HCT116 (cell line): ENCODE measurements at regions not wholly inside any gene's neighbourhood (a gene's known extent, or its start where the extent isn't known, plus 50 kb on each side); places are given as distances from the start of the nearest gene placed in this dataset.

ENCODE experiments used
- ATAC-seq: fragments of 200-7000 bp; cut with Tn5 transposase; 2 replicates; pipeline ENCODE4 v1.9.1; 2020; ENCODE audit warnings: mild to moderate bottlenecking, moderate library complexity
- BruUV-seq: library from RNA; stranded (reverse); fragments of 400-500 nt; replicated peaks from 2 replicates; lab custom pipeline; 2021; lab: Mats Ljungman, UMichigan
- CTCF ChIA-PET: fragments of 300-600 bp; sonication (Branson Sonifier 250); formaldehyde crosslinking; loops from one replicate; lab custom pipeline; 2021; ENCODE audit warnings: antibody characterized with exemption; lab: Charles Lee
- POLR2A ChIA-PET: fragments of 300-600, 350-600 bp; sonication (Branson Sonifier 250); formaldehyde crosslinking; loops from one replicate; lab custom pipeline; 2021; ENCODE audit warnings: antibody characterized with exemption; lab: Charles Lee
- RAD21 ChIA-PET, 2 experiments: fragments of 300-600 bp; sonication (Branson Sonifier 250); formaldehyde crosslinking; loops; one replicate each; lab custom pipeline; 2023; ENCODE audit warnings: low total read pairs in 2 of 2; ENCODE audit not compliant: uncharacterized antibody in 2 of 2, unreplicated experiment in 2 of 2, low non-redundant PET in 1 of 2; lab: Charles Lee
- DNase-seq: peaks from one replicate; pipeline ENCODE4 v3.0.0-alpha.2; 2010; ENCODE audit warnings: low read depth, low spot score
- H2AFZ ChIP-seq: fragments of 200-600 bp; shearing (Covaris generic), sonication (generic); 2 replicates; pipeline ENCODE4 v1.6.1; 2017; ENCODE audit warnings: low read depth, mixed run types, mixed read lengths, antibody characterized with exemption, low read length; ENCODE audit not compliant: poor library complexity, severe bottlenecking
- H3K27ac ChIP-seq: 2 replicates; pipeline ENCODE4 v1.5.1; 2012; ENCODE audit warnings: low read depth, low read length
- H3K27me3 ChIP-seq: fragments of 200-600 bp; sonication (generic); 2 replicates; pipeline ENCODE4 v1.6.1; 2016; ENCODE audit warnings: mixed run types, low read length, mixed read lengths; ENCODE audit not compliant: insufficient read depth
- H3K36me3 ChIP-seq, 2 experiments: fragments of 200-500 bp in 1 of 2; fragments of 200-600 bp in 1 of 2; sonication (Bioruptor generic) in 1 of 2; sonication (generic) in 1 of 2; 2 replicates each; pipeline versions ENCODE4 v1.5.1 to v1.6.1; 2014 to 2016; ENCODE audit warnings: low read length in 2 of 2, inconsistent platforms in 1 of 2, mixed read lengths in 1 of 2, mixed run types in 1 of 2; ENCODE audit not compliant: insufficient read depth in 2 of 2, control insufficient read depth in 1 of 2
- H3K4me1 ChIP-seq, 2 experiments: fragments of 200-600 bp in 1 of 2; sonication (generic) in 1 of 2; 2 replicates each; pipeline versions ENCODE4 v1.5.1 to v1.6.1; 2012 to 2017; ENCODE audit warnings: low read length in 2 of 2, inconsistent platforms in 1 of 2, mild to moderate bottlenecking in 1 of 2, mixed read lengths in 1 of 2, mixed run types in 1 of 2, moderate library complexity in 1 of 2; ENCODE audit not compliant: insufficient read depth in 2 of 2, control insufficient read depth in 1 of 2
- H3K4me2 ChIP-seq: fragments of 200-600 bp; sonication (generic); 2 replicates; pipeline ENCODE4 v1.6.1; 2017; ENCODE audit warnings: mixed run types, low read length, mixed read lengths
- H3K4me3 ChIP-seq, 2 experiments: fragments of 200-600 bp in 1 of 2; sonication (generic) in 1 of 2; replicated peaks in 1 of 2; 2 replicates each; pipeline ENCODE4 v1.5.1; 2011 to 2016; ENCODE audit warnings: low read length in 2 of 2, control low read depth in 1 of 2, low read depth in 1 of 2, mild to moderate bottlenecking in 1 of 2, mixed read lengths in 1 of 2, mixed run types in 1 of 2
- H3K79me2 ChIP-seq: fragments of 200-600 bp; sonication (generic); 2 replicates; pipeline ENCODE4 v1.6.1; 2017; ENCODE audit warnings: mild to moderate bottlenecking, mixed run types, low read length, moderate library complexity, mixed read lengths; ENCODE audit not compliant: insufficient read depth
- H3K9ac ChIP-seq: fragments of 200-600 bp; sonication (generic); 2 replicates; pipeline ENCODE4 v1.6.1; 2016; ENCODE audit warnings: low read length, mixed read lengths
- H3K9me2 ChIP-seq: fragments of 200-600 bp; sonication (generic), shearing (Covaris generic); 2 replicates; pipeline ENCODE4 v1.6.1; 2017; ENCODE audit warnings: mixed run types, mild to moderate bottlenecking, moderate library complexity; ENCODE audit not compliant: insufficient read depth
- H3K9me3 ChIP-seq, 2 experiments: fragments of 200-500 bp in 1 of 2; fragments of 200-600 bp in 1 of 2; sonication (Bioruptor generic) in 1 of 2; sonication (generic) in 1 of 2; 2 replicates each; pipeline ENCODE4 v1.6.1; 2014 to 2017; ENCODE audit warnings: low read length in 2 of 2, mixed read lengths in 2 of 2, inconsistent platforms in 1 of 2, low read depth in 1 of 2, mild to moderate bottlenecking in 1 of 2, mixed run types in 1 of 2, moderate library complexity in 1 of 2; ENCODE audit not compliant: control insufficient read depth in 1 of 2, insufficient read depth in 1 of 2
- H4K20me1 ChIP-seq: fragments of 200-600 bp; sonication (generic), shearing (Covaris generic); 2 replicates; pipeline ENCODE4 v1.6.1; 2017; ENCODE audit warnings: mixed run types, mild to moderate bottlenecking, moderate library complexity; ENCODE audit not compliant: insufficient read depth
- CBX3 ChIP-seq: IDR thresholded peaks from 2 replicates; pipeline ENCODE4 v1.6.1; 2012; ENCODE audit warnings: low read depth
- EGR1 ChIP-seq: IDR thresholded peaks from 2 replicates; pipeline ENCODE4 v1.6.1; 2012; ENCODE audit warnings: low read depth
- EZH2 ChIP-seq: fragments of 200-600 bp; sonication (generic); IDR thresholded peaks from 2 replicates; pipeline ENCODE4 v1.6.1; 2017; ENCODE audit warnings: antibody characterized with exemption, mixed run types
- JUND ChIP-seq: IDR thresholded peaks from 2 replicates; pipeline ENCODE4 v1.6.1; 2012
- POLR2A ChIP-seq: IDR thresholded peaks from 2 replicates; pipeline ENCODE4 v1.7.0; 2011; ENCODE audit warnings: borderline replicate concordance; ENCODE audit not compliant: insufficient read depth, insufficient read length; ENCODE audit errors: extremely low read depth
- SIN3A ChIP-seq: IDR thresholded peaks from 2 replicates; pipeline ENCODE4 v1.6.1; 2012; ENCODE audit warnings: low read depth
- TCF7L2 ChIP-seq: IDR thresholded peaks from 2 replicates; pipeline ENCODE4 v1.7.0; 2011; ENCODE audit warnings: borderline replicate concordance, inconsistent platforms; ENCODE audit not compliant: insufficient read depth, insufficient read length; ENCODE audit errors: extremely low read depth
- YY1 ChIP-seq: IDR thresholded peaks from 2 replicates; pipeline ENCODE4 v1.6.1; 2011; ENCODE audit warnings: low read length, low read depth, moderate library complexity, mild to moderate bottlenecking; ENCODE audit not compliant: insufficient replicate concordance; ENCODE audit errors: extremely low read depth
- ZFX ChIP-seq: fragments of 450-650 bp; IDR thresholded peaks from 2 replicates; pipeline ENCODE4 v1.6.1; 2017
- ZNF274 ChIP-seq: fragments of 200-500 bp; sonication (Bioruptor generic); IDR thresholded peaks from 2 replicates; pipeline ENCODE4 v1.6.1; 2014; ENCODE audit warnings: mild to moderate bottlenecking, low read depth, low read length, inconsistent platforms
- intact Hi-C: fragments of 100-400 bp; cut with micrococcal nuclease; formaldehyde crosslinking; loops from 2 replicates; pipeline ENCODE4 v1.10.0; 2022
- TF ChIP-seq, protein P1 (sequence below): IDR thresholded peaks from 2 replicates; pipeline ENCODE4 v1.6.1; 2012; ENCODE audit warnings: low read depth

DNA sequence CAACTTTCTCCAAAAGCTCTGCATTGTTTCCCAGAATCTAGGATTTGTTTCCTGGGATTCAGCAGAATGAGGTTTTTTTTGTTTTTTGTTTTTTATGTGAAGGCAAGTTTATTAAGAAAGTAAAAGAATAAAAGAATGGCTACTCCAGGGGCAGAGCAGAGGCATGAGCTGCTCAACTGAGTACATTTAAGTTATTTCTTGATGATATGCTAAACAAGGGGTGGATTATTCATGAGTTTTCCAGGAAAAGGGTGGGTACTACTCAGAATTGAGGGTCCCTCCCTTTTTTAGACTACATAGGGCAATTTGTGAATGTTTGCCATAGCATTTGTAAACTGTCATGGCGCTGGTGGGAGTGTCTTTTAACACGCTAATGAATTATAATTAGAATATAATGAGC is 292.5 kb upstream of the SGK1 start:
- Histone ChIP-seq H3K9ac (no peak overlapping the region), H3K9me3 (no peaks in the 10 kb centered on the region), H2AFZ (no peak overlapping the region), H3K4me1 (no peaks in the 10 kb centered on the region), H3K4me2 (no peak overlapping the region), H3K9me2 (no peaks in the 10 kb centered on the region), H3K36me3 (no peaks in the 10 kb centered on the region), H3K27me3 (no peaks in the 10 kb centered on the region), H3K79me2 (no peaks in the 10 kb centered on the region), H3K4me3 (no peak overlapping the region), H3K27ac (no peak overlapping the region), H4K20me1 (no peaks in the 10 kb centered on the region)
- ChIA-PET RAD21 (no interaction called here), CTCF (no interaction called here), POLR2A (no interaction called here)
- TF ChIP-seq POLR2A (no peak), CBX3 (no peak), SIN3A (no peak), EZH2 (no peak), JUND (no peak), TCF7L2 (no peak), ZNF274 (no peak), EGR1 (no peak), YY1 (no peak), ZFX (no peak)
- TF ChIP-seq, protein P1, sequence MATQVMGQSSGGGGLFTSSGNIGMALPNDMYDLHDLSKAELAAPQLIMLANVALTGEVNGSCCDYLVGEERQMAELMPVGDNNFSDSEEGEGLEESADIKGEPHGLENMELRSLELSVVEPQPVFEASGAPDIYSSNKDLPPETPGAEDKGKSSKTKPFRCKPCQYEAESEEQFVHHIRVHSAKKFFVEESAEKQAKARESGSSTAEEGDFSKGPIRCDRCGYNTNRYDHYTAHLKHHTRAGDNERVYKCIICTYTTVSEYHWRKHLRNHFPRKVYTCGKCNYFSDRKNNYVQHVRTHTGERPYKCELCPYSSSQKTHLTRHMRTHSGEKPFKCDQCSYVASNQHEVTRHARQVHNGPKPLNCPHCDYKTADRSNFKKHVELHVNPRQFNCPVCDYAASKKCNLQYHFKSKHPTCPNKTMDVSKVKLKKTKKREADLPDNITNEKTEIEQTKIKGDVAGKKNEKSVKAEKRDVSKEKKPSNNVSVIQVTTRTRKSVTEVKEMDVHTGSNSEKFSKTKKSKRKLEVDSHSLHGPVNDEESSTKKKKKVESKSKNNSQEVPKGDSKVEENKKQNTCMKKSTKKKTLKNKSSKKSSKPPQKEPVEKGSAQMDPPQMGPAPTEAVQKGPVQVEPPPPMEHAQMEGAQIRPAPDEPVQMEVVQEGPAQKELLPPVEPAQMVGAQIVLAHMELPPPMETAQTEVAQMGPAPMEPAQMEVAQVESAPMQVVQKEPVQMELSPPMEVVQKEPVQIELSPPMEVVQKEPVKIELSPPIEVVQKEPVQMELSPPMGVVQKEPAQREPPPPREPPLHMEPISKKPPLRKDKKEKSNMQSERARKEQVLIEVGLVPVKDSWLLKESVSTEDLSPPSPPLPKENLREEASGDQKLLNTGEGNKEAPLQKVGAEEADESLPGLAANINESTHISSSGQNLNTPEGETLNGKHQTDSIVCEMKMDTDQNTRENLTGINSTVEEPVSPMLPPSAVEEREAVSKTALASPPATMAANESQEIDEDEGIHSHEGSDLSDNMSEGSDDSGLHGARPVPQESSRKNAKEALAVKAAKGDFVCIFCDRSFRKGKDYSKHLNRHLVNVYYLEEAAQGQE, result no peak
- BruUV-seq, result no TSS peak
- intact Hi-C loops, result no loop called here
- DNase-seq (no peak), ATAC-seq (no peak)
